ENCODE measurements at regions not wholly inside any gene's neighbourhood (a gene's known extent, or its start where the extent isn't known, plus 50 kb on each side); places are given as distances from the start of the nearest gene placed in this dataset.

GRCh38 chr4:24686866-24687692 lies 102.7 kb upstream of the DHX15 start:
- Histone ChIP-seq H3K27me3 (ENCODE audit: control insufficient read depth in 1 of 2, insufficient read depth in 2 of 2, low read length in 2 of 2) (no peaks in the 10 kb centered on the region), H3K9me3 (ENCODE audit: control insufficient read depth in 1 of 2, low read length in 2 of 2) (no peaks in the 10 kb centered on the region), H3K4me1 (ENCODE audit: control insufficient read depth in 1 of 2, insufficient read depth in 2 of 2, low read length in 2 of 2) (no peaks in the 10 kb centered on the region), H3K9ac (ENCODE audit: low read depth in 1 of 2, low read length in 2 of 2) (no peak overlapping the region), H3K27ac (ENCODE audit: low read depth, low read length) (no peak overlapping the region), H3K36me3 (ENCODE audit: control insufficient read depth in 1 of 2, insufficient read depth in 2 of 2, low read length in 2 of 2) (no peaks in the 10 kb centered on the region), H3K4me3 (ENCODE audit: low read depth in 1 of 2, low read length in 2 of 2) (no peak overlapping the region)

- H3K36me3 ChIP-seq (ENCODE audit: control insufficient read depth in 1 of 2, insufficient read depth in 2 of 2, low read length in 2 of 2): no peaks in the 10 kb centered on the region
- H3K27ac ChIP-seq (ENCODE audit: low read depth, low read length): no peak overlapping the region
- H3K9ac ChIP-seq (ENCODE audit: low read depth in 1 of 2, low read length in 2 of 2): no peak overlapping the region
- H3K27me3 ChIP-seq (ENCODE audit: control insufficient read depth in 1 of 2, insufficient read depth in 2 of 2, low read length in 2 of 2): no peaks in the 10 kb centered on the region
- H3K4me1 ChIP-seq (ENCODE audit: control insufficient read depth in 1 of 2, insufficient read depth in 2 of 2, low read length in 2 of 2): no peaks in the 10 kb centered on the region
- no peak overlapping the region for H3K4me3 ChIP-seq (ENCODE audit: low read depth in 1 of 2, low read length in 2 of 2)
- peaks cover 2 to 4% of the 10 kb centered on the region in 2 donors for H3K9me3 ChIP-seq (ENCODE audit: control insufficient read depth in 1 of 2, low read length in 2 of 2)
These were observed 104.1 kb upstream of the DHX15 start for GRCh38 chr4:24688453-24688852.

GRCh38 chr4:24689212-24689611 lies 104.9 kb upstream of the DHX15 start:
- Histone ChIP-seq H3K4me1 (ENCODE audit: control insufficient read depth in 1 of 2, insufficient read depth in 2 of 2, low read length in 2 of 2) (no peaks in the 10 kb centered on the region), H3K36me3 (ENCODE audit: control insufficient read depth in 1 of 2, insufficient read depth in 2 of 2, low read length in 2 of 2) (no peaks in the 10 kb centered on the region), H3K9me3 (ENCODE audit: control insufficient read depth in 1 of 2, low read length in 2 of 2) (peaks cover 2 to 4% of the 10 kb centered on the region in 2 donors), H3K9ac (ENCODE audit: low read depth in 1 of 2, low read length in 2 of 2) (no peak overlapping the region), H3K27me3 (ENCODE audit: control insufficient read depth in 1 of 2, insufficient read depth in 2 of 2, low read length in 2 of 2) (no peaks in the 10 kb centered on the region), H3K4me3 (ENCODE audit: low read depth in 1 of 2, low read length in 2 of 2) (no peak overlapping the region), H3K27ac (ENCODE audit: low read depth, low read length) (no peak overlapping the region)

GRCh38 chr4:24690436-24690835 lies 104.9 kb upstream of the SOD3 start:
- Histone ChIP-seq H3K9ac (ENCODE audit: low read depth in 1 of 2, low read length in 2 of 2) (no peak overlapping the region), H3K4me3 (ENCODE audit: low read depth in 1 of 2, low read length in 2 of 2) (no peak overlapping the region), H3K27me3 (ENCODE audit: control insufficient read depth in 1 of 2, insufficient read depth in 2 of 2, low read length in 2 of 2) (no peaks in the 10 kb centered on the region), H3K36me3 (ENCODE audit: control insufficient read depth in 1 of 2, insufficient read depth in 2 of 2, low read length in 2 of 2) (no peaks in the 10 kb centered on the region), H3K4me1 (ENCODE audit: control insufficient read depth in 1 of 2, insufficient read depth in 2 of 2, low read length in 2 of 2) (no peaks in the 10 kb centered on the region), H3K9me3 (ENCODE audit: control insufficient read depth in 1 of 2, low read length in 2 of 2) (peaks cover 2 to 4% of the 10 kb centered on the region in 2 donors), H3K27ac (ENCODE audit: low read depth, low read length) (no peak overlapping the region)

- H3K4me1 ChIP-seq (ENCODE audit: control insufficient read depth in 1 of 2, insufficient read depth in 2 of 2, low read length in 2 of 2): no peaks in the 10 kb centered on the region
- peaks cover 2 to 4% of the 10 kb centered on the region in 2 donors for H3K9me3 ChIP-seq (ENCODE audit: control insufficient read depth in 1 of 2, low read length in 2 of 2)
- H3K27ac ChIP-seq (ENCODE audit: low read depth, low read length): no peak overlapping the region
- H3K4me3 ChIP-seq (ENCODE audit: low read depth in 1 of 2, low read length in 2 of 2): no peak overlapping the region
- H3K36me3 ChIP-seq (ENCODE audit: control insufficient read depth in 1 of 2, insufficient read depth in 2 of 2, low read length in 2 of 2): no peaks in the 10 kb centered on the region
- H3K27me3 ChIP-seq (ENCODE audit: control insufficient read depth in 1 of 2, insufficient read depth in 2 of 2, low read length in 2 of 2): no peaks in the 10 kb centered on the region
- H3K9ac ChIP-seq (ENCODE audit: low read depth in 1 of 2, low read length in 2 of 2): no peak overlapping the region
These were observed 101.7 kb upstream of the SOD3 start for GRCh38 chr4:24693636-24694035.

GRCh38 chr4:24700118-24700517 lies 95.3 kb upstream of the SOD3 start:
- Histone ChIP-seq H3K36me3 (ENCODE audit: control insufficient read depth in 1 of 2, insufficient read depth in 2 of 2, low read length in 2 of 2) (no peaks in the 10 kb centered on the region), H3K9ac (ENCODE audit: low read depth in 1 of 2, low read length in 2 of 2) (no peak overlapping the region), H3K4me1 (ENCODE audit: control insufficient read depth in 1 of 2, insufficient read depth in 2 of 2, low read length in 2 of 2) (no peaks in the 10 kb centered on the region), H3K27ac (ENCODE audit: low read depth, low read length) (no peak overlapping the region), H3K4me3 (ENCODE audit: low read depth in 1 of 2, low read length in 2 of 2) (no peak overlapping the region), H3K9me3 (ENCODE audit: control insufficient read depth in 1 of 2, low read length in 2 of 2) (no peaks in the 10 kb centered on the region), H3K27me3 (ENCODE audit: control insufficient read depth in 1 of 2, insufficient read depth in 2 of 2, low read length in 2 of 2) (no peaks in the 10 kb centered on the region)

- Histone ChIP-seq H3K36me3 (ENCODE audit: control insufficient read depth in 1 of 2, insufficient read depth in 2 of 2, low read length in 2 of 2) (no peaks in the 10 kb centered on the region), H3K27ac (ENCODE audit: low read depth, low read length) (no peak overlapping the region), H3K4me1 (ENCODE audit: control insufficient read depth in 1 of 2, insufficient read depth in 2 of 2, low read length in 2 of 2) (no peaks in the 10 kb centered on the region), H3K9me3 (ENCODE audit: control insufficient read depth in 1 of 2, low read length in 2 of 2) (no peaks in the 10 kb centered on the region), H3K4me3 (ENCODE audit: low read depth in 1 of 2, low read length in 2 of 2) (no peak overlapping the region), H3K27me3 (ENCODE audit: control insufficient read depth in 1 of 2, insufficient read depth in 2 of 2, low read length in 2 of 2) (no peaks in the 10 kb centered on the region), H3K9ac (ENCODE audit: low read depth in 1 of 2, low read length in 2 of 2) (no peak overlapping the region)
These were observed 93.7 kb upstream of the SOD3 start for GRCh38 chr4:24701683-24702082.

- Histone ChIP-seq H3K9ac (ENCODE audit: low read depth in 1 of 2, low read length in 2 of 2) (no peak overlapping the region), H3K9me3 (ENCODE audit: control insufficient read depth in 1 of 2, low read length in 2 of 2) (no peaks in the 10 kb centered on the region), H3K4me1 (ENCODE audit: control insufficient read depth in 1 of 2, insufficient read depth in 2 of 2, low read length in 2 of 2) (no peaks in the 10 kb centered on the region), H3K27me3 (ENCODE audit: control insufficient read depth in 1 of 2, insufficient read depth in 2 of 2, low read length in 2 of 2) (no peaks in the 10 kb centered on the region), H3K36me3 (ENCODE audit: control insufficient read depth in 1 of 2, insufficient read depth in 2 of 2, low read length in 2 of 2) (no peaks in the 10 kb centered on the region), H3K4me3 (ENCODE audit: low read depth in 1 of 2, low read length in 2 of 2) (no peak overlapping the region), H3K27ac (ENCODE audit: low read depth, low read length) (no peak overlapping the region)
These were observed 93.1 kb upstream of the SOD3 start for GRCh38 chr4:24702281-24702680.

GRCh38 chr4:24703298-24703697 lies 92.1 kb upstream of the SOD3 start:
- Histone ChIP-seq H3K27ac (ENCODE audit: low read depth, low read length) (no peak overlapping the region), H3K36me3 (ENCODE audit: control insufficient read depth in 1 of 2, insufficient read depth in 2 of 2, low read length in 2 of 2) (no peaks in the 10 kb centered on the region), H3K4me1 (ENCODE audit: control insufficient read depth in 1 of 2, insufficient read depth in 2 of 2, low read length in 2 of 2) (no peaks in the 10 kb centered on the region), H3K4me3 (ENCODE audit: low read depth in 1 of 2, low read length in 2 of 2) (no peak overlapping the region), H3K9ac (ENCODE audit: low read depth in 1 of 2, low read length in 2 of 2) (no peak overlapping the region), H3K27me3 (ENCODE audit: control insufficient read depth in 1 of 2, insufficient read depth in 2 of 2, low read length in 2 of 2) (no peaks in the 10 kb centered on the region), H3K9me3 (ENCODE audit: control insufficient read depth in 1 of 2, low read length in 2 of 2) (no peaks in the 10 kb centered on the region)

- Histone ChIP-seq H3K36me3 (ENCODE audit: control insufficient read depth in 1 of 2, insufficient read depth in 2 of 2, low read length in 2 of 2) (no peaks in the 10 kb centered on the region), H3K9ac (ENCODE audit: low read depth in 1 of 2, low read length in 2 of 2) (no peak overlapping the region), H3K27ac (ENCODE audit: low read depth, low read length) (no peak overlapping the region), H3K27me3 (ENCODE audit: control insufficient read depth in 1 of 2, insufficient read depth in 2 of 2, low read length in 2 of 2) (no peaks in the 10 kb centered on the region), H3K4me1 (ENCODE audit: control insufficient read depth in 1 of 2, insufficient read depth in 2 of 2, low read length in 2 of 2) (no peaks in the 10 kb centered on the region), H3K4me3 (ENCODE audit: low read depth in 1 of 2, low read length in 2 of 2) (no peak overlapping the region), H3K9me3 (ENCODE audit: control insufficient read depth in 1 of 2, low read length in 2 of 2) (no peaks in the 10 kb centered on the region)
These were observed 91.2 kb upstream of the SOD3 start for GRCh38 chr4:24704149-24704548.
